Lower lobe of right lung (tissue), 2 donors: ENCODE measurements at regions not wholly inside any gene's neighbourhood (a gene's known extent, or its start where the extent isn't known, plus 50 kb on each side); places are given as distances from the start of the nearest gene placed in this dataset.
A peak's percentile ranks its signal among the peaks of the same experiment; 100 is the strongest.

Source experiments
- ATAC-seq, 2 donors: fragments of 200-7000 bp; cut with Tn5 transposase; one replicate each; pipeline ENCODE4 v1.9.1; 2020 to 2022; ENCODE audit warnings: mild to moderate bottlenecking in 2 of 2, moderate library complexity in 2 of 2
- DNase-seq: peaks from one replicate; pipeline ENCODE4 v3.0.0-alpha.2; 2020
- H3K27ac ChIP-seq: fragments of 200-600 bp; one replicate; pipeline ENCODE4 v1.8.0; 2022
- H3K27me3 ChIP-seq: fragments of 200-600 bp; one replicate; pipeline ENCODE4 v1.8.0; 2022; ENCODE audit warnings: low read depth
- H3K36me3 ChIP-seq: fragments of 200-600 bp; one replicate; pipeline ENCODE4 v1.8.0; 2022; ENCODE audit warnings: mild to moderate bottlenecking
- H3K4me1 ChIP-seq: fragments of 200-600 bp; one replicate; pipeline ENCODE4 v1.8.0; 2022
- H3K4me3 ChIP-seq: fragments of 200-600 bp; one replicate; pipeline ENCODE4 v1.8.0; 2022; ENCODE audit warnings: mild to moderate bottlenecking
- H3K9me3 ChIP-seq: fragments of 200-600 bp; one replicate; pipeline ENCODE4 v1.8.0; 2022
- intact Hi-C: fragments of 100-400 bp; cut with DNase I; formaldehyde crosslinking; loops from one replicate; pipeline ENCODE4 v1.11.0; 2022
- TF ChIP-seq, protein P1 (sequence below): fragments of 200-600 bp; IDR thresholded peaks from one replicate; pipeline ENCODE4 v1.8.0; 2022; ENCODE audit warnings: antibody characterized with exemption, mild to moderate bottlenecking
- donor health status: DM: no; HTN: yes; CAD: no; lungs with severe emphysema.

DNA sequence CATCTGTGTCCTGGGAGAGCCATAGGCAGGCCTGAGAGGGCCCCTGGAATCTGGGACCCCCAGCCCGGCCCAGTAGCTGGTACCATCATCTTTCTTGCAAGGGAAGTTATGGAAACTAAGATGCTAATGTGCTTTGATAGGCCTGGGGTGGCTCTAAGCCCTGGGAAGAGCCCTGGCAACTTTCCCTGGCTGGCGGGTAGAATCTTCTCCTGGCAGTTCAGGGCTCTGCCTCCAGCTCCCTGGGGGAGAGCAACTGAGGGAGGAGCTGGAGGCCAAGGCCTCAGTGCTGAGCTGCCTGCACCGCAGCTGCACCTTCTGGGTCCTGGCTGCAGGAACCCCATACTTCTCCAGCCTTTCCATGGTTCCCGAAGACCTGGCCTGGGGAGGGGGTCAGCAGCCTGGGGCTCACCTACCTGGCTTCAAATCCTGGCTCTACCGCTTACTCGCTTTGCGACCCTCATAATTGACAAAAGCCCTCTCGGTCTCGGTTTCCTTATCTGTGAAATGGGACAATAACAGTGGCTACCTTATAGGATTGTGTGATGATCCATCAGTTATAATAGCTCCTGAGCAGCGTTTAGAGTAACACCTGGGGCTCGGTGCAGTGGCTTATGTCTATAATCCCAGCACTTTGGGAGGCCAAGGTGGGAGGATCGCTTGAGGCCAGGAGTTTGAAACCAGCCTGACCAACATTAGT lies 333.7 kb downstream of the SEC14L1 start:
- TF ChIP-seq, protein P1, sequence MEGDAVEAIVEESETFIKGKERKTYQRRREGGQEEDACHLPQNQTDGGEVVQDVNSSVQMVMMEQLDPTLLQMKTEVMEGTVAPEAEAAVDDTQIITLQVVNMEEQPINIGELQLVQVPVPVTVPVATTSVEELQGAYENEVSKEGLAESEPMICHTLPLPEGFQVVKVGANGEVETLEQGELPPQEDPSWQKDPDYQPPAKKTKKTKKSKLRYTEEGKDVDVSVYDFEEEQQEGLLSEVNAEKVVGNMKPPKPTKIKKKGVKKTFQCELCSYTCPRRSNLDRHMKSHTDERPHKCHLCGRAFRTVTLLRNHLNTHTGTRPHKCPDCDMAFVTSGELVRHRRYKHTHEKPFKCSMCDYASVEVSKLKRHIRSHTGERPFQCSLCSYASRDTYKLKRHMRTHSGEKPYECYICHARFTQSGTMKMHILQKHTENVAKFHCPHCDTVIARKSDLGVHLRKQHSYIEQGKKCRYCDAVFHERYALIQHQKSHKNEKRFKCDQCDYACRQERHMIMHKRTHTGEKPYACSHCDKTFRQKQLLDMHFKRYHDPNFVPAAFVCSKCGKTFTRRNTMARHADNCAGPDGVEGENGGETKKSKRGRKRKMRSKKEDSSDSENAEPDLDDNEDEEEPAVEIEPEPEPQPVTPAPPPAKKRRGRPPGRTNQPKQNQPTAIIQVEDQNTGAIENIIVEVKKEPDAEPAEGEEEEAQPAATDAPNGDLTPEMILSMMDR: no peak
- DNase-seq (no peak), ATAC-seq (no peak)
- intact Hi-C loops: no loop called here
- Histone ChIP-seq H3K27me3 (no peaks in the 10 kb centered on the region), H3K27ac (no peak overlapping the region), H3K9me3 (no peaks in the 10 kb centered on the region), H3K36me3 (no peaks in the 10 kb centered on the region), H3K4me1 (peaks cover 86% of the 10 kb centered on the region), H3K4me3 (no peak overlapping the region)

- ATAC-seq: no peak
- Histone ChIP-seq H3K27me3 (no peaks in the 10 kb centered on the region), H3K4me1 (peaks cover 95% of the 10 kb centered on the region), H3K27ac (peak overlapping the region; percentile 33), H3K9me3 (no peaks in the 10 kb centered on the region), H3K4me3 (no peak overlapping the region), H3K36me3 (no peaks in the 10 kb centered on the region)
- TF ChIP-seq, protein P1: no peak
- no peak for DNase-seq
- intact Hi-C loops: no loop called here
These were observed 334.5 kb downstream of the SEC14L1 start for GRCh38 chr17:77475016-77475976.

DNA sequence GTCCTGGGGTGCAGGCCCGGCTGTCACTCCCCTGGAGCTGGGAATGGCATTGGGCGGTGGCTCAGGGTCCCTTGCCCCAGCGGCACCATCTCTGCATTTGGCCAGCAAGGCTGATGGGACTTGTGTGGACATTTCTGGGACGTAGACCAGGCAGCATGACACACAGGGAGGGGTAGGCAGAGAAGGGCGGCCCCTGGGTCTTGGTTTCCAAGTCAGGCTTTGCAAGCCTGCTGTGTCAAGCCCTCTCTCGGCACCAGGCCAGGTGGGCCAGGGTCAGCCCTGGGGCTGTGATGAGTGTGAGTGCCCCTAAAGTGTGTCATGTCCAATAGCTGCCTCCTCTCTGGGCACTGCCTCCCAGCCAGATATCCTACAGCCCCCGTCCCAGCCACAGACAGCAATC lies 335.2 kb downstream of the SEC14L1 start:
- TF ChIP-seq, protein P1: no peak
- no peaks in the 10 kb centered on the region for H3K36me3 ChIP-seq
- H3K27ac ChIP-seq: no peak overlapping the region
- peaks cover 93% of the 10 kb centered on the region for H3K4me1 ChIP-seq
- H3K4me3 ChIP-seq: no peak overlapping the region
- no peak for DNase-seq
- intact Hi-C loops: no loop called here
- no peaks in the 10 kb centered on the region for H3K27me3 ChIP-seq
- no peaks in the 10 kb centered on the region for H3K9me3 ChIP-seq
- no peak for ATAC-seq

DNA sequence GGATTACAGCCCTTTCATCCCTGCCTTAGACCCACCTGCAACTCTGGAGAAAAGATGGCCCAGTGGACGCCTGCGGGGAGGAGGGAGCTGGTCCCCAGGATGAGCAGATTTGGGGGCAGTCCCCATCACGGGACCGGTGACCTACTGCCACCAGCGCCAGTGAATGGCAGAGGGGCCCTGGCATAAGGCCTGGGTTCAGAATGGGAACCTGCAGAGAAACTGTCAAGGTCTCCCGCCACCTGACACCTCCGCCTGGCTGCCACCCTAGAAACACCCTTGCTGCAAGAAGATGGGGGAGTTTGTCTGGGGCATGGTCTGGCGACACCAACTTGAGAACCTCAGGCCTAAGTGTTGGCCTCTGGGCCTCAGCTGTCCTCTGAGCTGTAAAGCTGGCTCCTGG lies 335.7 kb downstream of the SEC14L1 start:
- DNase-seq (no peak), ATAC-seq (no peak)
- H3K4me3 ChIP-seq: no peak overlapping the region
- no peaks in the 10 kb centered on the region for H3K36me3 ChIP-seq
- intact Hi-C loops: no loop called here
- no peaks in the 10 kb centered on the region for H3K27me3 ChIP-seq
- no peak overlapping the region for H3K27ac ChIP-seq
- TF ChIP-seq, protein P1: no peak
- no peaks in the 10 kb centered on the region for H3K9me3 ChIP-seq
- H3K4me1 ChIP-seq: peaks cover 88% of the 10 kb centered on the region

GRCh38 chr17:77476931-77477805 lies 336.4 kb downstream of the SEC14L1 start:
- H3K4me3 ChIP-seq: no peak overlapping the region
- H3K4me1 ChIP-seq: peaks cover 81% of the 10 kb centered on the region
- no peaks in the 10 kb centered on the region for H3K27me3 ChIP-seq
- intact Hi-C loops: no loop called here
- H3K27ac ChIP-seq: peak overlapping the region; percentile 39
- H3K36me3 ChIP-seq: peaks cover 6% of the 10 kb centered on the region
- DNase-seq (no peak), ATAC-seq (no peak)
- TF ChIP-seq, protein P1: no peak
- H3K9me3 ChIP-seq: no peaks in the 10 kb centered on the region
